A549 (cell line): ENCODE measurements at regions not wholly inside any gene's neighbourhood (a gene's known extent, or its start where the extent isn't known, plus 50 kb on each side); places are given as distances from the start of the nearest gene placed in this dataset.

Source experiments
- ATAC-seq, 2 experiments: fragments of 200-7000 bp in 1 of 2; fragments of >200 bp in 1 of 2; cut with Nextera tagmentation in 1 of 2; cut with Tn5 transposase in 1 of 2; 3 replicates each; pipeline versions ENCODE4 v1.8.0 to v1.9.1; 2018 to 2020; ENCODE audit warnings: mild to moderate bottlenecking in 1 of 2, moderate library complexity in 1 of 2
- CTCF ChIA-PET: fragments of 300-600 bp; sonication (Branson Sonifier 250); formaldehyde crosslinking; extraction: SDS; loops from one replicate; lab custom pipeline; 2021; ENCODE audit warnings: antibody characterized with exemption, inconsistent platforms; lab: Yijun Ruan, JAX
- POLR2A ChIA-PET: fragments of 350-600 bp; formaldehyde crosslinking; extraction: SDS; loops from one replicate; lab custom pipeline; 2021; ENCODE audit warnings: antibody characterized with exemption, inconsistent platforms; lab: Yijun Ruan, JAX
- DNase-seq, 2 experiments: peaks; one replicate each; pipeline versions ENCODE4 v3.0.0 to v3.0.0-alpha.2; 2011 to 2016; ENCODE audit warnings: low read depth in 1 of 2, low spot score in 1 of 2
- FAIRE-seq: peaks from 2 replicates; lab custom pipeline; 2011; peaks lifted over from hg19 to GRCh38; lab: Jason Lieb, UNC
- H3K27ac ChIP-seq, 2 experiments: fragments of >200 bp; sonication (Bioruptor Twin); formaldehyde crosslinking; 3 replicates each; pipeline ENCODE4 v1.5.1; 2016 to 2017
- H3K4me1 ChIP-seq: fragments of >200 bp; sonication (Bioruptor Twin); formaldehyde crosslinking; 3 replicates; pipeline ENCODE4 v1.6.1; 2016
- H3K4me2 ChIP-seq: fragments of >200 bp; sonication (Bioruptor Twin); formaldehyde crosslinking; 3 replicates; pipeline ENCODE4 v1.6.1; 2016
- H3K4me3 ChIP-seq: fragments of >200 bp; sonication (Bioruptor Twin); formaldehyde crosslinking; 3 replicates; pipeline ENCODE4 v1.5.1; 2016
- H3K9me3 ChIP-seq: fragments of >200 bp; sonication (Bioruptor Twin); formaldehyde crosslinking; 3 replicates; pipeline ENCODE4 v1.6.1; 2016
- ATOH8 ChIP-seq: fragments of 250-450 bp; sonication (Bioruptor Pico); IDR thresholded peaks from 2 replicates; pipeline ENCODE4 v1.5.0; 2020; ENCODE audit warnings: low read depth, mild to moderate bottlenecking, moderate library complexity
- CBX2 ChIP-seq: fragments of 200-600 bp; sonication (generic); IDR thresholded peaks from 2 replicates; pipeline ENCODE4 v1.6.1; 2016; ENCODE audit warnings: low read depth, mild to moderate bottlenecking, borderline replicate concordance
- CBX8 ChIP-seq: fragments of 200-600 bp; sonication (generic); IDR thresholded peaks from 2 replicates; pipeline ENCODE4 v1.6.1; 2016
- CHD2 ChIP-seq: fragments of 150-350 bp; IDR thresholded peaks from 2 replicates; pipeline ENCODE4 v1.6.1; 2014; ENCODE audit warnings: low read length; ENCODE audit not compliant: partially characterized antibody
- EHMT2 ChIP-seq: fragments of 200-600 bp; sonication (generic); IDR thresholded peaks from 2 replicates; pipeline ENCODE4 v1.6.1; 2016; ENCODE audit warnings: antibody characterized with exemption, low read depth, mild to moderate bottlenecking, moderate library complexity
- EP300 ChIP-seq, 2 experiments: fragments of >200 bp; sonication (Bioruptor Twin); formaldehyde crosslinking; IDR thresholded peaks; 2 replicates in 1 of 2; 3 replicates in 1 of 2; pipeline ENCODE4 v1.6.1; 2016 to 2017
- ESRRA ChIP-seq: fragments of 150-350 bp; IDR thresholded peaks from 2 replicates; pipeline ENCODE4 v1.6.1; 2014; ENCODE audit warnings: mild to moderate bottlenecking, low read length, borderline replicate concordance
- GATA3 ChIP-seq: IDR thresholded peaks from 2 replicates; pipeline ENCODE4 v1.6.1; 2012; ENCODE audit warnings: borderline replicate concordance
- HES2 ChIP-seq: fragments of >200 bp; sonication (Bioruptor Twin); formaldehyde crosslinking; IDR thresholded peaks from 2 replicates; pipeline ENCODE4 v1.6.1; 2016
- HOXA7 ChIP-seq: fragments of 250-450 bp; sonication (Bioruptor Pico); IDR thresholded peaks from 2 replicates; pipeline ENCODE4 v1.5.0; 2020; ENCODE audit warnings: mild to moderate bottlenecking, moderate library complexity
- HOXB13 ChIP-seq: fragments of 250-450 bp; sonication (Bioruptor Pico); IDR thresholded peaks from 2 replicates; pipeline ENCODE4 v1.5.0; 2020; ENCODE audit warnings: low read depth, mild to moderate bottlenecking, moderate library complexity
- HOXB5 ChIP-seq: fragments of 250-450 bp; sonication (Bioruptor Pico); IDR thresholded peaks from 2 replicates; pipeline ENCODE4 v1.5.0; 2020; ENCODE audit warnings: mild to moderate bottlenecking, moderate library complexity
- JUNB ChIP-seq: fragments of >200 bp; sonication (Bioruptor Twin); formaldehyde crosslinking; IDR thresholded peaks from 2 replicates; pipeline ENCODE4 v1.6.1; 2016
- KDM1A ChIP-seq: fragments of 200-600 bp; sonication (generic); IDR thresholded peaks from 2 replicates; pipeline ENCODE4 v1.6.1; 2016; ENCODE audit warnings: low read depth, mild to moderate bottlenecking
- MAZ ChIP-seq: fragments of 150-350 bp; IDR thresholded peaks from 2 replicates; pipeline ENCODE4 v1.6.1; 2014; ENCODE audit warnings: antibody characterized with exemption, low read depth, low read length, borderline replicate concordance
- MYC ChIP-seq: IDR thresholded peaks from 2 replicates; pipeline ENCODE4 v1.6.1; 2012; ENCODE audit warnings: mild to moderate bottlenecking, inconsistent platforms, low read length, improper control_type of control experiment, borderline replicate concordance
- NFE2L2 ChIP-seq: fragments of 150-350 bp; conservative IDR thresholded peaks from 2 replicates; pipeline ENCODE4 v1.6.1; 2014; ENCODE audit warnings: low read length
- PHF8 ChIP-seq: fragments of 200-600 bp; sonication (generic); IDR thresholded peaks from 2 replicates; pipeline ENCODE4 v1.6.1; 2016; ENCODE audit warnings: low read depth, mild to moderate bottlenecking, antibody characterized with exemption, moderate library complexity, borderline replicate concordance
- POLR2A ChIP-seq: IDR thresholded peaks from 2 replicates; pipeline ENCODE4 v1.6.1; 2012; ENCODE audit warnings: mild to moderate bottlenecking, low read length
- RCOR1 ChIP-seq: fragments of 150-350 bp; IDR thresholded peaks from 2 replicates; pipeline ENCODE4 v1.6.1; 2014; ENCODE audit warnings: antibody characterized with exemption, low read length, low read depth
- REST ChIP-seq: fragments of 200-600 bp; sonication (generic); IDR thresholded peaks from 2 replicates; pipeline ENCODE4 v1.6.1; 2016; ENCODE audit warnings: antibody characterized with exemption, mild to moderate bottlenecking, moderate library complexity
- RFX5 ChIP-seq: fragments of 450-650 bp; IDR thresholded peaks from 2 replicates; pipeline ENCODE4 v1.7.1; 2014; ENCODE audit warnings: antibody characterized with exemption, mild to moderate bottlenecking, moderate library complexity
- SMC3 ChIP-seq: fragments of >200 bp; sonication (Bioruptor Twin); formaldehyde crosslinking; IDR thresholded peaks from 3 replicates; pipeline ENCODE4 v1.6.1; 2018; ENCODE audit warnings: inconsistent platforms
- SREBF2 ChIP-seq: fragments of 450-650 bp; IDR thresholded peaks from 2 replicates; pipeline ENCODE4 v1.6.1; 2014; ENCODE audit warnings: mild to moderate bottlenecking, moderate library complexity
- TFCP2L1 ChIP-seq: fragments of 250-450 bp; sonication (Bioruptor Pico); IDR thresholded peaks from 2 replicates; pipeline ENCODE4 v1.5.0; 2021; ENCODE audit warnings: mild to moderate bottlenecking
- TP53 ChIP-seq: fragments of 250-450 bp; sonication (Bioruptor Pico); IDR thresholded peaks from 2 replicates; pipeline ENCODE4 v1.5.0; 2021; ENCODE audit warnings: mild to moderate bottlenecking, moderate library complexity
- ZFP36 ChIP-seq: fragments of 450-650 bp; IDR thresholded peaks from 2 replicates; pipeline ENCODE4 v1.6.1; 2014; ENCODE audit warnings: borderline replicate concordance; ENCODE audit not compliant: partially characterized antibody
- ZSCAN20 ChIP-seq: fragments of 250-450 bp; sonication (Bioruptor Pico); IDR thresholded peaks from 2 replicates; pipeline ENCODE4 v1.8.0; 2022; ENCODE audit warnings: mild to moderate bottlenecking, moderate library complexity
- WGBS: methylation state at CpG from one replicate; pipeline ENCODE4 v1.1.6; 2017; ENCODE audit errors: missing lambda C conversion rate; 5-methylcytosine and 5-hydroxymethylcytosine counted together
- TF ChIP-seq, protein P1 (sequence below): fragments of 250-450 bp; sonication (Bioruptor Pico); IDR thresholded peaks from 2 replicates; pipeline ENCODE4 v1.5.0; 2021; ENCODE audit warnings: mild to moderate bottlenecking, moderate library complexity, borderline replicate concordance
- TF ChIP-seq, protein P2 (sequence below): IDR thresholded peaks from 2 replicates; pipeline ENCODE4 v1.6.1; 2012

DNA sequence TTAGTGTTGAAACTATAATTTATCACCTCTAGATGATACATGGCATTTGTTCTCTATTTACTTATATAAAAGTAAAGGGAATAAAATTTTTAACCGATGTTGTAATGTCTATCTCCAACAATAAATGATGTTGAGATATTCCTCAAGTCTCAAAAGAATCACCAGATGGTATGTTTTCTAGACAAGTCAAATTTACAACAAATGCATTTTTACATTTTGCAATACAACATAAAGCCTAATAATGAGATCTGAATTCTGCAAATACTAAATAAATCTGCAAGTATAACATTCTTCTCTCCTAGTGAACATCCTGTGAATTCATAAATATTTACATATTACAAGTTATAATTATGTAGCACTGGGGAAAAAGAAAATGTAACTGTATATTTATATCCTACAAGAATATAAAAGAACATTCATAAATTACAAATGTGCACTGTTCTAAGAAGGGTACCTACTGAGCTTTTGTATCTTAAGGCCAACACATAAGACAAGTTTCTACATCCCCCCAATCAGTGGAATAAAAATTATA lies 1504.4 kb upstream of the ZEB2 start:
- Histone ChIP-seq H3K4me3 (no peak overlapping the region), H3K4me1 (no peaks in the 10 kb centered on the region), H3K4me2 (no peak overlapping the region), H3K27ac (no peak overlapping the region), H3K9me3 (no peaks in the 10 kb centered on the region)
- ChIA-PET POLR2A (no interaction called here), CTCF (no interaction called here)
- WGBS, result 33% methylated on average over 1 of the region's 1 CpG
- ATAC-seq (no peak), FAIRE-seq (no peak), DNase-seq (no peak)
- no peak for TF ChIP-seq REST
- no peak for TF ChIP-seq EP300 (IDR thresholded peaks at IDR 0.05)
- no peak for TF ChIP-seq RFX5
- no peak for TF ChIP-seq SMC3
- no peak for TF ChIP-seq ESRRA
- no peak for TF ChIP-seq CBX8
- TF ChIP-seq, all 56 proteins: peak for 0

- CTCF ChIA-PET, result no interaction called here
Measured at GRCh38 chr2:146004462-146004861, 1484.5 kb upstream of the ZEB2 start.

DNA sequence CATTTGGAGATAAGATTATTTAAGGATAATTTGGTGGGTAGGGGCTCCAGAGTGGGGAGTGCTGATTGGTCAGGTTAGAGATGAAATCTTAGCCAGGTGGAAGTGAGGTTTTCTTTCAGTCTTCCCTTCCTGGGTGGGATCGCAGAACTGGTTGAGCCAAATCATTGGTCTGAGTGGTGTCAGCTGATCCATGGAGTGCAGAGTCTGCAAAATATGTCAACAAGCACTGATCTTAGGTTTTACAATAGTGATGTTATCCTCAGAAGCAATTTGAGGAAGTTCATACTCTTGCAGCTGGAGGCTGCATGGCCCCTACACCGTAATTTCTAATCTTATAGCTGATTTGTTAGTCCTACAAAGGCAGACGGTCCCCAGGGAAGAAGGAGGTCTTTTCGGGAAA lies 1483.4 kb upstream of the ZEB2 start:
- ChIA-PET POLR2A (no interaction called here), CTCF (no interaction called here)
- H3K4me3 ChIP-seq, result no peak overlapping the region
- H3K27ac ChIP-seq, result no peak overlapping the region
- FAIRE-seq (no peak), DNase-seq (no peak), ATAC-seq (no peak)
- H3K4me2 ChIP-seq, result no peak overlapping the region
- H3K9me3 ChIP-seq, result no peaks in the 10 kb centered on the region
- no peaks in the 10 kb centered on the region for H3K4me1 ChIP-seq
- TF ChIP-seq CHD2 (no peak), SREBF2 (no peak), ZSCAN20 (no peak), HOXB5 (CRISPR knock-in tag) (no peak), CBX2 (no peak), RCOR1 (no peak), ZFP36 (no peak), NFE2L2 (no peak), ATOH8 (CRISPR knock-in tag) (no peak), EHMT2 (no peak), PHF8 (no peak), GATA3 (no peak), MYC (no peak), MAZ (no peak), ESRRA (no peak), JUNB (no peak), TFCP2L1 (CRISPR knock-in tag) (no peak), HOXA7 (CRISPR knock-in tag) (no peak)
- TF ChIP-seq, protein P1, sequence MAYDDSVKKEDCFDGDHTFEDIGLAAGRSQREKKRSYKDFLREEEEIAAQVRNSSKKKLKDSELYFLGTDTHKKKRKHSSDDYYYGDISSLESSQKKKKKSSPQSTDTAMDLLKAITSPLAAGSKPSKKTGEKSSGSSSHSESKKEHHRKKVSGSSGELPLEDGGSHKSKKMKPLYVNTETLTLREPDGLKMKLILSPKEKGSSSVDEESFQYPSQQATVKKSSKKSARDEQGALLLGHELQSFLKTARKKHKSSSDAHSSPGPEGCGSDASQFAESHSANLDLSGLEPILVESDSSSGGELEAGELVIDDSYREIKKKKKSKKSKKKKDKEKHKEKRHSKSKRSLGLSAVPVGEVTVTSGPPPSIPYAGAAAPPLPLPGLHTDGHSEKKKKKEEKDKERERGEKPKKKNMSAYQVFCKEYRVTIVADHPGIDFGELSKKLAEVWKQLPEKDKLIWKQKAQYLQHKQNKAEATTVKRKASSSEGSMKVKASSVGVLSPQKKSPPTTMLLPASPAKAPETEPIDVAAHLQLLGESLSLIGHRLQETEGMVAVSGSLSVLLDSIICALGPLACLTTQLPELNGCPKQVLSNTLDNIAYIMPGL (CRISPR knock-in tag), result no peak
- TF ChIP-seq, protein P2, sequence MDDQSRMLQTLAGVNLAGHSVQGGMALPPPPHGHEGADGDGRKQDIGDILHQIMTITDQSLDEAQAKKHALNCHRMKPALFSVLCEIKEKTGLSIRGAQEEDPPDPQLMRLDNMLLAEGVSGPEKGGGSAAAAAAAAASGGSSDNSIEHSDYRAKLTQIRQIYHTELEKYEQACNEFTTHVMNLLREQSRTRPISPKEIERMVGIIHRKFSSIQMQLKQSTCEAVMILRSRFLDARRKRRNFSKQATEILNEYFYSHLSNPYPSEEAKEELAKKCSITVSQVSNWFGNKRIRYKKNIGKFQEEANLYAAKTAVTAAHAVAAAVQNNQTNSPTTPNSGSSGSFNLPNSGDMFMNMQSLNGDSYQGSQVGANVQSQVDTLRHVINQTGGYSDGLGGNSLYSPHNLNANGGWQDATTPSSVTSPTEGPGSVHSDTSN, result no peak
- WGBS, result 59% methylated on average over 4 of the region's 4 CpGs

More at GRCh38 chr2:146004462-146004861, 1484.5 kb upstream of the ZEB2 start:
- DNase-seq, result no peak
- FAIRE-seq, result no peak
- no peaks in the 10 kb centered on the region for H3K9me3 ChIP-seq
- POLR2A ChIA-PET, result no interaction called here
- H3K4me2 ChIP-seq, result no peak overlapping the region
- no peak overlapping the region for H3K4me3 ChIP-seq
- H3K27ac ChIP-seq, result no peak overlapping the region
- H3K4me1 ChIP-seq, result no peaks in the 10 kb centered on the region
- TF ChIP-seq TP53 (CRISPR knock-in tag) (no peak), POLR2A (no peak), PHF8 (no peak), HES2 (no peak), HOXB13 (CRISPR knock-in tag) (no peak), KDM1A (no peak)
- no peak for ATAC-seq
